Mucosa of descending colon (tissue), 3 donors: ENCODE measurements at regions not wholly inside any gene's neighbourhood (a gene's known extent, or its start where the extent isn't known, plus 50 kb on each side); places are given as distances from the start of the nearest gene placed in this dataset.

Source experiments
- ATAC-seq: fragments of 200-7000 bp; cut with Tn5 transposase; one replicate; pipeline ENCODE4 v1.9.1; 2020; ENCODE audit warnings: mild to moderate bottlenecking, moderate library complexity
- DNase-seq, 3 donors: peaks; one replicate each; pipeline ENCODE4 v3.0.0-alpha.2; 2020
- H3K36me3 ChIP-seq: fragments of 200-600 bp; one replicate; pipeline ENCODE4 v1.8.0; 2021; ENCODE audit warnings: low read depth, mild to moderate bottlenecking
- H3K4me1 ChIP-seq: fragments of 200-600 bp; one replicate; pipeline ENCODE4 v1.8.0; 2021; ENCODE audit warnings: low read depth, mild to moderate bottlenecking
- H3K4me3 ChIP-seq: fragments of 200-600 bp; one replicate; pipeline ENCODE4 v1.8.0; 2021; ENCODE audit warnings: mild to moderate bottlenecking
- H3K9me3 ChIP-seq: fragments of 200-600 bp; one replicate; pipeline ENCODE4 v1.8.0; 2021; ENCODE audit warnings: mild to moderate bottlenecking
- intact Hi-C, 2 donors: fragments of 100-400 bp; cut with DNase I in 1 of 2; cut with micrococcal nuclease in 1 of 2; formaldehyde crosslinking; loops; one replicate each; pipeline versions ENCODE4 v1.11.0 to v1.11.1; 2022; cut with DNase I, micrococcal nuclease
- TF ChIP-seq, protein P1 (sequence below): fragments of 200-600 bp; IDR thresholded peaks from one replicate; pipeline ENCODE4 v1.8.0; 2022; ENCODE audit warnings: antibody characterized with exemption, mild to moderate bottlenecking
- donor health status: DM: no; HTN: no; CAD: no; lungs with moderate emphysema.
- donor health status: DM: no; HTN: no; CAD: no.
- donor health status: DM: no; HTN: yes; CAD: no.

DNA sequence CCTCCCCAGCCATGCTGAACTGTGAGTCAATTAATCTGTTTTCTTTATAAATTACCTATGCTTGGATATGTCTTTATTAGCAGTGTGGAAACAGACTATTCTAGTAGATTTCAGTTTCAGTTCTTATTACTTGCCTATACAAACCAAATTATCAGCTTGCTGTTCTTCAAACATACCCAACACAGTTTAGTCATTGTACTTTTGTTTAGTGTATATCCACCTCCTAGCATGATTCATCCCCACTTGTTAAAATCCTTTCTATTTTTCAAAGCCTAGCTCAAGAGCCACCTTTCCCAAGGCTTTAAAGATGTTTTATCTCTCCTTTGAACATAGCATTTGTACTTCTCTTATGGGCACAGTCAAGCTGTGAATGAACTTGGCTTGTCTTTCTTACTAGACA, 195.6 kb upstream of the ZRANB2 start:
- no peaks in the 10 kb centered on the region for H3K36me3 ChIP-seq
- intact Hi-C loops = no loop called here
- DNase-seq = no peak
- no peaks in the 10 kb centered on the region for H3K9me3 ChIP-seq
- TF ChIP-seq, protein P1, sequence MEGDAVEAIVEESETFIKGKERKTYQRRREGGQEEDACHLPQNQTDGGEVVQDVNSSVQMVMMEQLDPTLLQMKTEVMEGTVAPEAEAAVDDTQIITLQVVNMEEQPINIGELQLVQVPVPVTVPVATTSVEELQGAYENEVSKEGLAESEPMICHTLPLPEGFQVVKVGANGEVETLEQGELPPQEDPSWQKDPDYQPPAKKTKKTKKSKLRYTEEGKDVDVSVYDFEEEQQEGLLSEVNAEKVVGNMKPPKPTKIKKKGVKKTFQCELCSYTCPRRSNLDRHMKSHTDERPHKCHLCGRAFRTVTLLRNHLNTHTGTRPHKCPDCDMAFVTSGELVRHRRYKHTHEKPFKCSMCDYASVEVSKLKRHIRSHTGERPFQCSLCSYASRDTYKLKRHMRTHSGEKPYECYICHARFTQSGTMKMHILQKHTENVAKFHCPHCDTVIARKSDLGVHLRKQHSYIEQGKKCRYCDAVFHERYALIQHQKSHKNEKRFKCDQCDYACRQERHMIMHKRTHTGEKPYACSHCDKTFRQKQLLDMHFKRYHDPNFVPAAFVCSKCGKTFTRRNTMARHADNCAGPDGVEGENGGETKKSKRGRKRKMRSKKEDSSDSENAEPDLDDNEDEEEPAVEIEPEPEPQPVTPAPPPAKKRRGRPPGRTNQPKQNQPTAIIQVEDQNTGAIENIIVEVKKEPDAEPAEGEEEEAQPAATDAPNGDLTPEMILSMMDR = no peak
- H3K4me3 ChIP-seq = no peak overlapping the region
- ATAC-seq = no peak
- no peaks in the 10 kb centered on the region for H3K4me1 ChIP-seq

DNA sequence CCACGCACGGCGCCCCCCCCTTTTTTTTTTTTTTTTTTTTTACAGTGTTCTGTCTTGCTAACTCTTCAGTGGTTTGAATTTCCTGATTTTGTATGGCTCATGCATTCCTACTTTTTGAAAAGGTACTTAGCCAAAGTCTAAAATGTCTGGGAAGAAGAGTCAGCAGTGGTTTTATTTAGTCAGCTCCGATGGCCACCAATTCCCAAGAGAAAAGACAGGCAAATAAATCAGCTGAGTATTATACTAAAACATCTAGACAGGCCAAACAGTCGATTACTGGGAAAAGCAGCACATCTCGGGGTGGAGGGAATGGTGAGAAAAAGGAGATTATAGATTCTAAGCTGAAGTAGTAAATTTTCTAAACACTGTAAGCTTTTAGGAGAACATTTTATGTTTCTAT, 192.5 kb upstream of the ZRANB2 start:
- intact Hi-C loops = no loop called here
- no peaks in the 10 kb centered on the region for H3K36me3 ChIP-seq
- no peak for ATAC-seq
- no peaks in the 10 kb centered on the region for H3K4me1 ChIP-seq
- TF ChIP-seq, protein P1 = no peak
- H3K4me3 ChIP-seq = no peak overlapping the region
- no peak for DNase-seq
- no peaks in the 10 kb centered on the region for H3K9me3 ChIP-seq

DNA sequence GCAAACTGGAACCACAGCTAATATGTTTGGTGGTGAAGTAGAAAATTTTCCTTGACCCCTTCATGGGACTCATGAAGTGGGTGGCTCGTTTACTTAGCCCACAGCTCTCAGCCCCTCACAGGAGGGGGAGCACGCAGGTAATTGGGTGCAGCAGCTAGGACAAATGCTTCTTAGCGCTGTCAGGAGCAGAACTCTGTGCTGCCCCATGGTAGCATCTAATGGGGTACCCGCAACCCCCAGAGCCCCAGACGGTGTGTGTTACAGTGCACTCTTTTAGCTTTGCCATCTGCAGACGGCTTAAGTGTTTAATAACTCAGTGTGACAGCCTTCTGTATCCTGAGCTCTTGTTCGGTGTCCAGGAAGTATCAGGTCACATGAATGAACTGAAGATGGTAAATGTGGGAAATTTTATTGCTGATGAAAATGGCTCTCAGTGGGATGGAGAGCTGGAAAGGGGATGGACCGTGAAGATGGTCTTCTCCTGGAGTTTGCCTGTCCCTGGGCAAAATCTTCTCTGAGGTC, 189.6 kb upstream of the ZRANB2 start:
- intact Hi-C loops = no loop called here
- TF ChIP-seq, protein P1 = no peak
- no peak for DNase-seq
- Histone ChIP-seq H3K4me1 (no peaks in the 10 kb centered on the region), H3K36me3 (no peaks in the 10 kb centered on the region), H3K4me3 (no peak overlapping the region), H3K9me3 (no peaks in the 10 kb centered on the region)
- ATAC-seq = no peak

DNA sequence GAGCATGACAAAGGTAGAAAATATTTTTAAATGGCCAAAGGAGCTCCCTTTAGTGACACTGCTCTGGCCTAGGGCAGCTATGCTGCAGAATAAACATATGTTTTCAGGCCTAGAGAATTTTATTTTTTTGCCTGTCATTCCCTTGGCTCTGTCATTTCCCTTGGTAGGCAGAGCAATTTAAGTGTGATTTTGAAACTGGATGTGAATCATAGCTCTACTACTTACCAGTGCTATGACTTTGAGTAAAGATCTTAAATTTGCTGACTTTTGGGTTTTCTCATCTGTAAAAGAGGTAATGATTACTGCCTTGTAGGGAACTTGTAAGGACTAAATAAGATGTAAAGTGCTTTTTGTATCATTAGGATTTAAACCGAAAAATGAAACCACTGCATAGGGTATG, 189.0 kb upstream of the ZRANB2 start:
- Histone ChIP-seq H3K4me1 (no peaks in the 10 kb centered on the region), H3K4me3 (no peak overlapping the region), H3K9me3 (no peaks in the 10 kb centered on the region), H3K36me3 (no peaks in the 10 kb centered on the region)
- intact Hi-C loops = no loop called here
- peak; percentile 12 for ATAC-seq
- TF ChIP-seq, protein P1 = no peak
- DNase-seq = no peak

DNA sequence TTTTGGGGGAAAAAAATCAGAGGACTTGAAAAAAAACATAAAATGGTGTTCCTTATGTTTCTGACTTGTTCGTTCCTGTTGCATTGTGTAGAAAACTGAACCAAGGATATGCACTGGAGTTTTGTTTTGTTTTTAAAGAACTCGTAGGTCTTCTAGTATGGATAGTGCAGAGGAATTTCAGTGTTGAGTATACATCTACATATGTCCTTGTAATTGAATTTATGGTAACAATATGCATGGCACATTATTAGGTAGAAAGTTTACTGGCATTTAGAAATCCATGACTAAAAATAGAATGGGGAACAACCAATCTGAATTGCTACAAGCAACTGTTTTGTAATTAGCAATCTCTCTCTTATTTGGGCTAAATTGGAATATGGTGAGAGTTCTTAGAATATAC, 188.3 kb upstream of the ZRANB2 start:
- Histone ChIP-seq H3K4me1 (no peaks in the 10 kb centered on the region), H3K36me3 (no peaks in the 10 kb centered on the region), H3K4me3 (no peak overlapping the region), H3K9me3 (no peaks in the 10 kb centered on the region)
- ATAC-seq (no peak), DNase-seq (no peak)
- TF ChIP-seq, protein P1 = no peak
- intact Hi-C loops = no loop called here

DNA sequence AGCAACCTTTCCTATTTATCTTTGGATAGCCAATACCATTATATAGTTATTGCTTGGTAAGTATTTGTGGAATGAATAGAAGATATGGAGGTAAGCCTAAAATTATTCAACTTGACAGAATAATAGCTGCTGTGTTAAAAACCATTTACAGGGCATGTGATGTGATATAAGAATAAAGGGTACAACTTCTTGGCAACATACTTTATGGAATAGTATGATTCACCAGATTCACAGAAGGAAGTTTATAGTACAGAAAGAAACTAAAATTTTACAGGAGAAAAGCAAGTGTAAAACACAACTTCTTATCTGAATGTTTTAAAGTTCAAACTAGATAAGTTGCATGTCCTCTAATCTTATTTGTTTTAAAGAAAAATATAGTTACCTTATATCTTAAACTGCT, 186.4 kb upstream of the ZRANB2 start:
- intact Hi-C loops = no loop called here
- peak; percentile 51 for ATAC-seq
- TF ChIP-seq, protein P1 = no peak
- no peak overlapping the region for H3K4me3 ChIP-seq
- no peaks in the 10 kb centered on the region for H3K9me3 ChIP-seq
- no peaks in the 10 kb centered on the region for H3K4me1 ChIP-seq
- H3K36me3 ChIP-seq = no peaks in the 10 kb centered on the region
- DNase-seq = no peak
